ENCODE measurements at regions not wholly inside any gene's neighbourhood (a gene's known extent, or its start where the extent isn't known, plus 50 kb on each side); places are given as distances from the start of the nearest gene placed in this dataset.

DNA sequence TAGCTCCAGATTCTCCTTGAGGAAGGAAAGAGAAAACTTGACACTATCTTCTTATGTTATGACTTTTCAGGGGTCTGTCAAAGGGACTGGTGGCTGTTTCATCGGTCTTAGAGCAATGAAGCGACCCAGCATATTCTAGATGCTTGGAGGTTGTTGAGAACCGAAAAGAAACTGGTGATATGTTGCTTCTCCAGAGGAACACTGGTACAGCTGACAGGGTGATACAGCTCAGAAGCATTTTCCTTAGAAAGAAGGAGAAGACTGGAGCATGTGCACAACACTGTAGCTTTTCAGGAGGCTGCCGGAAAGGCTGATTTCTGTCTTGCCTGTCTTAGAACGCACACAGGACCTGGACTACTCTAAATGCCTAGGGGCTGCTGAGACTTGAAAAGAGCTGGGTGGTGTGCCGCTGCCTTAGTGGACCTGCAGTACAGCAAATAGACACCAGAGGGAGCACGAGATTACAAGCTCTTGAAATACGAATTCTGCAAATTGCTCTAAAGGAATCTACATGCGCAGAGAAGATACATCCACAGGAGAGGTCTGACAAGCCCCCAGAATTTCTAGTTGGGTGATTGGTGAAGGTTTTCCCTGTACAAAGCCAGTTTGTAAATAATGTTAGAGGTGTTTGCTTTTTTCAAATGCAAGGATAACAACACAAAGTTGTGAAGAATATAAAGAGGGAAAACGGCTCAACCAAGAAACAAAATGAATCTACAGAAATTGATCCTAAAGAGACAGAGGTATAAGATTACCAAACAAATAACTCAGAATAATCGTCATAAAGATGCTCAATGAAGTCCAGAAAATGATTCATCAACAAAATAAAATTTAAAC, 223.1 kb upstream of the DMD start:
- no peak for TF ChIP-seq REST (IDR thresholded peaks at IDR 0.05; ENCODE audit: insufficient replicate concordance, low read depth)
- TF ChIP-seq GABPA (IDR thresholded peaks at IDR 0.05; ENCODE audit: low read depth), result no peak
- peak; percentile 68 for TF ChIP-seq CTCF (IDR thresholded peaks at IDR 0.05; ENCODE audit: insufficient read depth, low read length)
- no peak overlapping the region for H3K27ac ChIP-seq (replicated peaks)
- no peak overlapping the region for H3K4me3 ChIP-seq (replicated peaks; ENCODE audit: insufficient read depth, low read length)
- no peaks in the 10 kb centered on the region for H3K27me3 ChIP-seq (ENCODE audit: insufficient read depth, poor library complexity, severe bottlenecking)
- peak in 1 of 2 experiments; percentile 40 for DNase-seq (ENCODE audit: low read depth in 1 of 2, low spot score in 1 of 2)

DNA sequence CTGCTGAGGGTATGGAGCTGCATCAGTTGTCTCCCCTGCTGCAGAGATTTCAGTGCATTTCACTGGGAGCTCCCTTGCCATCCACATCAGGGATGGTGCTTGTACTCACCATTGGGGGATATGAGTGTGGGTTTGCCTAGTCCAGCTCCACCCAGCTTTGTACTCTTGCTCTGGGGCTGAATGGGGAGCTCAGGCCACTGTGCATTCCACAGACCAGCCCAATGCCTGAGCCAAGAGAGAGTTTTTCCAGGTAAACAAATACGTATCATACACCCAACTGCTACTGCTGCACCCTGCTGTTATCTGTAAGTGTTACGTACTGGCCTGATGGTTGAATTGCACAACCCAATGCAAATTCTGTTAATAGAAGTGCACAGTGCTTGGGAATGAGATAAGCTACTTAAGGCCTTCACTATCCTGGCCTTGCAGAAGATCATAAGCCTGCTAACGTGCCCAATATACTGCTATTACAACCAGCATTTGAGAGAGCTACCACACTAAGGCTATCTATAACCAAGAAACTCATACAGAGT, 205.0 kb upstream of the DMD start:
- no peak for DNase-seq (ENCODE audit: low read depth in 1 of 2, low spot score in 1 of 2)
- no peak overlapping the region for H3K27ac ChIP-seq (replicated peaks)
- TF ChIP-seq SPI1 (IDR thresholded peaks at IDR 0.05; ENCODE audit: borderline replicate concordance, low read depth), result no peak
- no peak for TF ChIP-seq GABPA (IDR thresholded peaks at IDR 0.05; ENCODE audit: low read depth)
- TF ChIP-seq CTCF (IDR thresholded peaks at IDR 0.05; ENCODE audit: insufficient read depth, low read length), result no peak
- no peak for TF ChIP-seq POLR2AphosphoS5 (IDR thresholded peaks at IDR 0.05; ENCODE audit: low read depth)
- no peak for TF ChIP-seq REST (IDR thresholded peaks at IDR 0.05; ENCODE audit: insufficient replicate concordance, low read depth)
- H3K27me3 ChIP-seq (ENCODE audit: insufficient read depth, poor library complexity, severe bottlenecking), result no peaks in the 10 kb centered on the region
- no peak overlapping the region for H3K4me3 ChIP-seq (replicated peaks; ENCODE audit: insufficient read depth, low read length)

- Histone ChIP-seq H3K27me3 (ENCODE audit: insufficient read depth, poor library complexity, severe bottlenecking) (no peaks in the 10 kb centered on the region), H3K27ac (replicated peaks) (no peak overlapping the region), H3K4me3 (replicated peaks; ENCODE audit: insufficient read depth, low read length) (no peak overlapping the region)
- TF ChIP-seq CTCF (IDR thresholded peaks at IDR 0.05; ENCODE audit: insufficient read depth, low read length), result no peak
- TF ChIP-seq GABPA (IDR thresholded peaks at IDR 0.05; ENCODE audit: low read depth), result no peak
- no peak for TF ChIP-seq REST (IDR thresholded peaks at IDR 0.05; ENCODE audit: insufficient replicate concordance, low read depth)
- TF ChIP-seq POLR2AphosphoS5 (IDR thresholded peaks at IDR 0.05; ENCODE audit: low read depth), result no peak
- DNase-seq (ENCODE audit: low read depth in 1 of 2, low spot score in 1 of 2), result no peak
These were observed 204.1 kb upstream of the DMD start for GRCh38 chrX:33415459-33415858.

Data from HL-60 (cell line).